Stimulated activated naive CD4-positive, alpha-beta T cell treated with Interleukin-2 at 50 U/mL for 16 hours (primary cell): ENCODE measurements at regions not wholly inside any gene's neighbourhood (a gene's known extent, or its start where the extent isn't known, plus 50 kb on each side); places are given as distances from the start of the nearest gene placed in this dataset.
"Not testable (repeated sequence)": the region's sequence is repeated elsewhere in the genome, so short reads cannot be mapped to it uniquely, and the experiment has no call there.

ENCODE experiments used
- DNase-seq: peaks from one replicate; lab custom pipeline; 2025; lab: John Stamatoyannopoulos, UW

GRCh38 chr7:142469696-142470543, 212.1 kb upstream of the PRSS58 start:
- no peak for DNase-seq

DNA sequence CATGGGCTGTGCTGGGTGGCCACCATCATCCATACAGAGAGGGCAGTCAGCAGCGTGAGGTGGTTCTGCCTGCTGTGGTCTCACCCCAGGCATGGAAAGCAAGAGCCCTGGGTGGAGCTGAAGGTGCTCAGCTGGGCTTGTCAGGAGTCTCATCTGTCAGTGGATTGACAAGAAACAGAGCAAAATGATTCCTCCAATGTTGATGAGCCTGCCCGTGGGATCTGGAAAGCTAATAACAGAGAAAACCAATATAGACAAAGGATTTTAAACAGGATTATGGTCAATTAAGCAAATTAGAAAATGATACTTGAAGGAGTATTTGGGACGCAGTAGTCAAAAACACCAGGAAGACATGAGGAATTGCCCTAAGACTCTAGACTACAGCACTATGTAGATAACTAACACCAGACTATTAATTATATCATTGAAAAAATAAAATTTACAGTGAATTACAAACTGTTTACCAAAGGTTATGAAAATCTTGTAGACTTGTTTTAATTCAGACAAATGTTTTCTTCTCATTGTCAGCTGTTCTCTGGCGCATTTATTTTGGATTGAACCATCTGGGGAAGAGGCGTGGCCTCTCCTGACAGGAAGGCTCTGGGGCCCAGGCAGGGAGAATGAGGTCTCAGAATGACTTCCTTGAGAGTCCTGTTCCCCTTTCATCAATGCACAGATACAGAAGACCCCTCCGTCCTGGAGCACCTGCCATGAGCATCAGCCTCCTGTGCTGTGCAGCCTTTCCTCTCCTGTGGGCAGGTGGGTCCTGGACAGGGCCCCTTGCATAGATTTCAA, 211.2 kb upstream of the PRSS58 start:
- DNase-seq = no peak

GRCh38 chr7:142467056-142467655, 209.3 kb upstream of the PRSS58 start:
- DNase-seq = not testable (repeated sequence)

- DNase-seq = no peak
These were observed 205.6 kb upstream of the PRSS58 start for GRCh38 chr7:142463401-142463850.

DNA sequence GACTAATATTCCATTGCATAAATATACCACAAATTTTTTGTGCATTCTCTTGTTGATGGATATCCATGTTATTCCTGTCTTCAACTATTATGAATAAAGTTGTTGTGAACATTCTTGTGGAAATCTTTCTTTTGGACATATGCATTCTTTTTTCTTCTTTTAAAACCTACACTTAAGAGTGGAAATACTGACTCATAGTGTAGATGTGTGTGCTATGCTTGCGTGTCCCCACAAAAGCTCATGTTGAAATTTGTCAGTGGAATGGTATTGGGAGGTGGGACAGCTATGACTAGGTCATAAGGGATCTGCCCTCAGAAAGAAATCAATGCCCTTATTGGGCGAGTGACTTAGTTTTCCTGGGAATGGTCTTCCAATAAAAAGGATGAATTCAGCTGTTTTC, 203.6 kb upstream of the PRSS58 start:
- DNase-seq = no peak

GRCh38 chr7:142460402-142461117, 202.7 kb upstream of the PRSS58 start:
- no peak for DNase-seq

GRCh38 chr7:142459551-142459963, 201.7 kb upstream of the PRSS58 start:
- peak; percentile 19 for DNase-seq

DNA sequence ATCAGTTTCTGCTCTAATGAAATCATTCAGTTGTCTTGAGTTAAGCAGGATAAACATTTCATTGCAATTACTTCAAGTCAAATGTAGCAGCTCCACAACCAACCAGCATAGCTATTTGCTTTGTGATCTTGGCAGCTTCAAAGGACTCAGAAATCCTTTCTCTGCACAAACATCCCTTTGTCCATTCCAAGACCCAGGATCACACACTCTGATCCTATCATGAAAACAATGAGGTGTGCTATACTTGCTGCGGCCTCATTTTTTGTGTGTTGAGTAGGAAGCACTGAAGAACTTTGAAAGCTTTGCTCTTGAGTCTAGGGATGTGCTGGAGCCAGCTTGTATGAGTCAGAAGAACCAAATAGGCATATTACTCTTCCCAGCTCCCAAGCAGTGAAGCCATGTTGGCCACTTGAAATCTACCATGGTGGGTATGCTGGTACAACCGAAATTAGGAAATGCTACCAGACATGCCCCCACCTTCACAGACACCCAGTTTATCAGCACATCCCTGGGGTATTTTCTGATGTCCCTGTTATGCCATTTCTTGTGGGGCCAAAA, 199.4 kb upstream of the PRSS58 start:
- DNase-seq = no peak

- DNase-seq = no peak
These were observed 197.5 kb upstream of the PRSS58 start for GRCh38 chr7:142455392-142455791.

GRCh38 chr7:142454862-142455261, 197.0 kb upstream of the PRSS58 start:
- no peak for DNase-seq

DNA sequence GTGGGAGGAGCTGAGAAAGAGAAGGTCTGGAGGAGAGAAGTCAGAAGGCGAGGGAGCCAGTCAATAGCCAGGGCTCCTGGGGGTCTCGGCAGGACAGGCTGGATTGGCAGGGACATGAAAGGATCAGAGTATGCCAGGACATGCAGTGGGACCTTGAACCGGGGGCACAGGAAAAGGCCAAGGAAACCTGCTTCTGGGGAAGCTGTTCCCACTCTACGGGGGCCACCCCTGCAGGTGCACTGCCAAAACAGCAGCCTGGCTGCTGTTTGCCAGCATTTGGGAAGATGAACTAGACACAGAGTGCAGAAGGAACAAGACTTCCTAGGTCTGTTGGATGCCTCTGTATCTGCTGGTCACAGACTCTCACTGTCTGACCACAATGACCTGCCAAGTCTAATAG, 194.9 kb upstream of the PRSS58 start:
- no peak for DNase-seq

GRCh38 chr7:142451817-142452216, 194.0 kb upstream of the PRSS58 start:
- no peak for DNase-seq

- no peak for DNase-seq
These were observed 193.4 kb upstream of the PRSS58 start for GRCh38 chr7:142451296-142451695.

DNA sequence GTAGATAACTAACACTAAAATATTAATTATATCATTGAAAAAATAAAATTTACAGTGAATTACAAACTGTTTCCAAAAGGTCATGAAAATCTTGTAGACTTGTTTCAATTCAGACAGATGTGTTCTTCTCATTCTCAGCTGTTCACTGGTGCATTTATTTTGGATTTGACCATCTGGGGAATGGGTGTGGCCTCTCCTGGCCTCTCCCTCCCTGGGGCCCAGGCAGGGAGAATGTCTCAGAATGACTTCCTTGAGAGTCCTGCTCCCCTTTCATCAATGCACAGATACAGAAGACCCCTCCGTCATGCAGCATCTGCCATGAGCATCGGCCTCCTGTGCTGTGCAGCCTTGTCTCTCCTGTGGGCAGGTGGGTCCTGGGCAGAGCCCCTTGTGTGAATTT, 192.8 kb upstream of the PRSS58 start:
- no peak for DNase-seq

- no peak for DNase-seq
These were observed 192.3 kb upstream of the PRSS58 start for GRCh38 chr7:142450206-142450605.

DNA sequence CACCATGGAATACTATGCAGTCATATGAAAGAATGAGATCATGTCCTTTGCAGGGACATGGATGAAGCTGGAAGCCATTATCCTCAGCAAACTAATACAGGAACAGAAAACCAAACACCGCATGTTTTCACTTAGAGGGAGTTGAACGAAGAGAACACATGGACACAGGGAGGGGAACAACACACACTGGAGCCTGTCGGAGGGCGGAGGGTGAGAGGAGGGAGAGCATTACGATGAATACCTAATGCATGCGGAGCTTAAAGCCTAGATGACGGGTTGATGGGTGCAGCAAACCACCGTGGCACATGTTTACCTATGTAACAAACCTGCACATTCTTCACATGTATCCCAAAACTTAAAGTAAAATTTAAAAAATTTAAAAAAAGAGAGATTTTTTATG, 191.0 kb upstream of the PRSS58 start:
- not testable (repeated sequence) for DNase-seq

DNA sequence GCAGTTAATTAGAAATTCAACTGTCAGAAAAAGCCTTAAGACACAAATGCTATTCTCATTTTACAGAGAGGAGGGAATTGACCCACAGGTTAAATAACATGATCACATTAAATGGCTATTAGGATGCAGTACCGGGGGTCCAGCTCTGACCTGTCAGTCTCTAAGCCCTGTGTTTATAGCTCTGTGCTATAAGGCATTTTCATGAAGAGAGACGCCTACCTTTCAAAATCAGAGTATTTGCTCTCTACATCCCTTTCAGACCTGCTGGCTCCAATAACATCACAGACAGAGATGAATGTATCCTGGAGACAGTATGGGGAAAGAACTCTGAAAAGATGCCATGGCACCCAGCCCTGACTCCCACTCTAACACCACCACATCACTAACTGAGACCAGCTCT, 189.9 kb upstream of the PRSS58 start:
- no peak for DNase-seq

DNA sequence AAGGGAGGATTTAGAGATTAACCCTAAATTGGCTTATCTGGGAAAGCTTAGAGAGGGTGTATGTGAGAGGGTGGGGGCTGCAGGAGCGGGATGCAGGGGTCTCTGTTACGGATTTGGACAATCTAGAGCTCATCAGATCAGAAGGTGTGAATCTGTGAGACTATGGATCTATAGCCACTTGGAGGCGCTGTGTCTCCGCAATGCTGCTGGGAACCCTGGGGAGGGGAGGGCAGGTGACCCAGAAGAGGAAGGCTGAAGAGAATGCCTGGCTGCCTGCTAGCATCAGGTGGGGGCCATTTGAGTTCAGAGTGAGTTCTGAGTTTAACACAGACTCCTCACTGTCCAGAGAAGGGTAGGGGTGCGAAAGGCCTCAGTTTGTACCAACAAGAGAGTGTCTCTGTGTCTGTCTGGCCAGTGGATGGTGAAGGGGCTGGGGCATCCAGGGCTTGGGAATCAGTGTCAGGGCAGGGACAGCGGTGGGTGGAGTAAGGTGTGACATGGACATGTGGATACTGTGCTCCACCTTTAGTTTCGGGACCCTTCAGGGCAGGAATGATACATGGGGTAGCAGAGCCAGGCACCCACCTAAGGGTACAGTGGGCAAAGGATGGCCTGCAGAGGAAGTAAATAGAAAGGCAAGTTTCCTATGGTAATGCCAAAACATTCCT, 187.3 kb upstream of the PRSS58 start:
- DNase-seq = no peak

DNA sequence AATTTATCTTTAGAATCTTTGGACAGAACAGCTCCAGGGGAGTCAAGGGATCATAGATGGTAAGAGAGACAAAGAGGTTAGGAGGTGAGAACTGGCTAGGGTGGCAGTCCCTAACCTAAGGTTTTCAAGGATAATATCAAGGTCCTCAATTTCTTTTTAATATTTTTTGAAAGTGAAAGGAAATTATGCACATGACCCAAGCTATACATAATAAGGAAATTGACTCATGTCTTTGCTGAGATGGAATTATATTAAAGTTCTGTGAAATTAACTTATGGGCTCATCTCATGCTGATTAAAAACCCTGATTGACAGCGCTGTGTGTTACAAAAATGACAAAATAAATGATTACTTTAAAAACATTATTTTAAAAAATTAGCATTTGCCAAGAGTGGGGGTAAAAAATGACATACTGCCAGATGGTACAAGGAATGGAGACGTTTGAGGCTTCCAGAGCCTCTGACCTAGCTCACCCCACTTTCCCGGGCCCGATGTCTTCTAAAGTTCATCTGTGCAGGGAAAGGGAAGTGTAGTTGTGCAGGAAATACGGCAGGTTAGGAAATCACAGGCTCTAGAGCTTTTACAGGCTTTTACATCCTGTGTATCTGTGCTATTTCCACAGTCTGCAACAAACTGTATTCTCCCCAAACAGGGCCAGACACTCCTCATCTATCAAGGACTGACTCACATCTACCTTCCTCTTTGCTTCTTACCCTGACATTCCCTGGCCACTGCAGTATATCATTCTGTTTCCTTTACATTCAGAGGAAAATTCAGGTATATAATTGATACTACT, 185.6 kb upstream of the PRSS58 start:
- DNase-seq = no peak

- no peak for DNase-seq
These were observed 184.5 kb upstream of the PRSS58 start for GRCh38 chr7:142442396-142442795.
